ENCODE measurements at regions not wholly inside any gene's neighbourhood (a gene's known extent, or its start where the extent isn't known, plus 50 kb on each side); places are given as distances from the start of the nearest gene placed in this dataset.
"Not testable (repeated sequence)": the region's sequence is repeated elsewhere in the genome, so short reads cannot be mapped to it uniquely, and the experiment has no call there.

DNA sequence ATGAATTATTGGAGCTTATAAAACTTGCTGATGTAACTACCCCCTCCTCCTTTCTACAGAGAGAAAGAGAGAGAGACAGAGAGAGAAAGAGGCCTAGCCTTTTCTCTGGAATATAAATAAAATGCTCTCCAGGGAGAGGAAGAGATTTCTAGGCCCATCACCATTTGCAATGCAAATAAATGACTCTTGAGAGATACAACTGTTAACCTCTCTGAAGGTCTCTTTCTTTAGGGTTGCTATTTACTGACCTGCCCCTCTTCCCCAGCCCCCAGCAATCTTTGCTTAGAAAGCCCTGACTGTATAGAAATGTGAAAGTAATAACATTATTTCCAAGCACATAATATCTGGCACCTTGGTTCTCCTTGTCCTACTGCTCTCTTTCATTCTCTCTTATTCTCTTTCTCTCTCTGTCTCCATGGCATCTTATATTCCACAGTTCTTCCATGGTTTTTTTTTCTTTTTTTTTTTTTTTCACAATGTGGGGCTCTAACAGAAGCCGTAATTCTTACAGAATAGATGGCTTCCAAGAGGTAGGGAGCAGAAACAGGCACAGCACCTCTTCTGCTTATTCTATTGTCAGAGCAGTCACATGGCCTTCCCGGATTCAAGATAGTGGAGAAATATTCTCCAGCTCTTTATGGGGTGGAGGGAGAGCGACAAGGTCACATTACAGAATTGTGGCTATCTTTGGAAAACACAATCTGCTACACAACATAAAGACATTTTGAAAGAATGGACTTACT lies 1087.9 kb upstream of the NUDT12 start:
- no peak for DNase-seq

DNA sequence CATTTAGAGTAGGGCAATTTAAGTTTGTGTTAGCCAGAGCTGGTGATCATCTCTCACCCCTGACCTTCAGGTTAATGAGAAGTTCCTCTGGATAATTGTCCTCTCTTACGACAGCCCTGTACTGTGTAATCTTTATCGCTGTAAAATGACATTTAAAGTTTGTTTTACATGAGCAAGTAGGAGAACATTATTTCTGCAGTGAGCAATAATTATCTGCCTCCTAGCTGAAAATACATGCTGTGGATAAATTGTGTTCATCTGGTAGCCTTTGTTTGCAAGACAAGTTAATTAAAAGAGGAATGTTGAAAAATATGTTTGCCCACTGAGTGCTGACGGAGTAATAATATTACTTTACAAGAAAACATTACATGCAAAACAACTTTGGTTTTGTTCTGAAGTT lies 1083.8 kb upstream of the NUDT12 start:
- no peak for DNase-seq

- peak; percentile 6 for DNase-seq
Observed at GRCh38 chr5:104643320-104643719, 1080.7 kb upstream of the NUDT12 start.

- peak; percentile 56 for DNase-seq
Observed at GRCh38 chr5:104635227-104635626, 1072.6 kb upstream of the NUDT12 start.

DNA sequence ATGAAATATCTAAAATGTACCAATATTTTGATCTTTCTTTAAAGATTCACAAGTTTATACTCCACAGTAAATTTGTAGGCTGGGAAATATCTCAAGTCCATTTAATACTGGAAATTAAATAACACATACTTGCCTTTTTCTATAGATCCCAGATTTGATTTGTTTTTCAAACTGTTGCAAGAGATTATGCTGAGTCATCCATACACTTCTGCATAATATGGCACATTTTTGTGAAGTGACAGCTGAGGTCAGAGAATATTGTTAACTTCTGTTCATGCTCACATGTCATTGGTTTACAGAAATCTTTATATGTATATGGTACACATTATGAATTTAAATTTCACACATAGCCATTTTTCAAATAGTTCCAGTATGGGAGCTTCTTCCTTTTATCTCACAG lies 1066.3 kb upstream of the NUDT12 start:
- peak; percentile 63 for DNase-seq

GRCh38 chr5:104626122-104626521 lies 1063.5 kb upstream of the NUDT12 start:
- no peak for DNase-seq

DNA sequence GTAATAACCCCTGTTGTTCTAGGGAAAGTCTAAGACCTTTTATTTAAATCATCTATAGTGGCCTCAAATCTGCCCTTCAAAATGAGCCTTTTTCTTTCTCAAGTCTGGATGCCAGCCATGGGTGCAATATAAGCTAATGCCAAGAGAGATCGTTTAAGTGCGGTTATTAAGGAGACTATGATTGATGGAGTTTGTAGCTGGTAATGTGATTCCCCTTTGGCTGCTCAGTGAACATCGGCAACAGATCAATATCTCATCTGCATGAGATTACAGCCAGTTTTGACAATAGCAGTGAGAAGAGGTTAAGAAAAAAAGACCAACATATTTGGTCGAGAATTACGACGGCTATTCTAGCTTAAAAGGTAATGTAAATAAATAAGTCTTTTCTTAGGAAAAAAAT lies 1049.4 kb upstream of the NUDT12 start:
- DNase-seq, result no peak

DNA sequence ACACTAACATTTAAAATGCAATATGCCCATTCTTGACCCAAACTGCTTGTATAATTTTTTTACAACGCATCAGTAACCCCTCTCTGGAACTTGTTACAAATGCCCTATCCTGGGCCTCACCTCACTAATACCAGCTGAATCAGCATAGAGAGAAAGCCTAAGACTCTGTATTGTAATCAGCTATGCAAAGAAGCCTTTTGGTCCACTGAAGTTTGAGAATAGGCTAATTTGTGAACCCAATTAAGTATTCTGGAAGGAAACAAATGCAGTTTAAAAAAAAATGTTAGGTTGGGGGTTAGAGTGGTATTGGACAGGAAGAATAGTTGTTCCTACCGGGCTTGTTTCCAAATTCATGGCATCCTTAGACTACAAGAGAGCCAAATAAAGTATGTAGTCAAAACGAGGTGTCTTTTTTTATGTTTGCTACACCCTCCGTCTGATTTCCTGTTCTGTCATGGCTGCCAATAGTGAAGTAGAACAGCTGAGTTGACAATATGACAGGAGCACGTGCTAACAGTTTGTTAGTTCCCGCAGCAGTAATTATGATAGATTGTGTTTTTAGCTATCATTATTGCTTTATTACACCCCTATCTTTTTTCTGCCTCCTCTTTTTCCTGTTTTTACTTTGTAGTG lies 1048.7 kb upstream of the NUDT12 start:
- DNase-seq, result no peak

GRCh38 chr5:104606258-104606829 lies 1043.8 kb upstream of the NUDT12 start:
- no peak for DNase-seq

GRCh38 chr5:104599726-104600125 lies 1037.1 kb upstream of the NUDT12 start:
- DNase-seq, result no peak

- DNase-seq, result no peak
Observed at GRCh38 chr5:104598285-104598684, 1035.7 kb upstream of the NUDT12 start.

- DNase-seq, result no peak
Observed at GRCh38 chr5:104594850-104595249, 1032.3 kb upstream of the NUDT12 start.

GRCh38 chr5:104576677-104577076 lies 1014.1 kb upstream of the NUDT12 start:
- no peak for DNase-seq

DNA sequence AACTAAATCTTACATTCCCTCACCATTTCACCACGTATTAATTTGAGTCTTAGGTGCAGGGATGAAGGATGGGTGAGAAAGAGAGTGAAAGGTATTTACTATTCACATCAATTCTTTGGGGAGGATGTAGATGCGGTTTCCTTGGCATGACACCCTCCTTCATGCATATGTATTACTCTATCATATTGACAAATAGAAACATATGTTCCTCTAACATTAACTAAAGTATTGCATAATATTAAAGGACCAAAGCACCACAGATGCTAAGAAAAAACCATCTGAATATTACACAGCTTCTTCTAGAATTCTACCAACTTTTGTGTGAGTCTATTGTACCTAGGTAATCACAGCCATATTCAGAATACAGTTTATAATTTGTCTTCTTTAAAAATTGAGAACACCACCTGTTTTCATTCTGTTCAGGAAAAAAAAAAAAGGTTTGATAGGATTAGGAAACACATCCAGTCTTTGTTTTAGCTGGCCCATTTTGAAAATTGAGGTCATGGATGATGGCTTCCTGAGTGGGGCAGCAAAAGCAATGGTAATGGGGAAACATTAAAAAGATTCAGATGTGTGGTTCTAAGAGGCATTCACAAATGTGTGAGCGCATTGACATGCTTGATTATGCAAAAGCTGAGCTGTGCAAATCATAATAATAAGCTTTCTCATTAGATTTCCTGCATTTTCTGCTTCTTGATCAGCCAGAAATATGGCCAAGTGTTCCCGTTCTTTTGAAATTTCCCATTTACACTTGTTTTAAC lies 1011.5 kb upstream of the NUDT12 start:
- no peak for DNase-seq

GRCh38 chr5:104569621-104570020 lies 1007.0 kb upstream of the NUDT12 start:
- no peak for DNase-seq

DNA sequence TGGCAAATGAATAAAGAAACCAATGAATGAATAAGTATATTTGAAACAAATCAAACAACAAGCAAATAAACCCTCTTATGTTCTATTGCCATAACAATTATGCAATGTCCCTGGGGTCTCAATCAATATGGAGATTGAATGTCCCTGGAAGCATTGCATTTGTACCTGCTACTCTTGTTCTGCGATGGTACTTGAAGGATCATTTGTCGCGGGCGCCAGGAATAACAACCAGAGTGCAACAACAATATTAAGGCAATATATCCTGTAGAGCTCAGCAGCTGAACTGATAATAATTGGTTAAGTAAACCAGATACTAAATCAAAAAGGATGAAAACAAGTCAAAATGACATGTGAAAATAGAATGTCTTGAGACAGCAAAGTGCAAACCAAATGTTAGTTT lies 1001.9 kb upstream of the NUDT12 start:
- DNase-seq, result no peak

DNA sequence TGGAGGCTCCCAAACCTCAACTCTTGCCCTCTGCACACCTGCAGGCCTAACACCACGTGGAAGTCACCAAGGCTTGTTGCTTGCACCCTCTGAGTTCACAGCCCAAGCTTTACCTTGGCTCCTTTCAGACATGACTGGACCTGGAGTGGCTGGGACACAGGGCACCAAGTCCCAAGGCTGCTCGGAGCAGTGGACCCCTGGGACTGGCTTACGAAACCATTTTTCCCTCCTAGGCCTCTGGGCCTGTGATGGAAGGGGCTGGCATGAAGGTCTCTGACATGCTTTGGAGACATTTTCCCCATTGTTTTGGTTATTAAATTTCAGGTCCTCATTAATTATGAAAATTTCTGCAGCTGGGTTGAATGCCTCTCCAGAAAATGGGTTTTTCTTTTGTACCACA lies 994.4 kb upstream of the NUDT12 start:
- no peak for DNase-seq

DNA sequence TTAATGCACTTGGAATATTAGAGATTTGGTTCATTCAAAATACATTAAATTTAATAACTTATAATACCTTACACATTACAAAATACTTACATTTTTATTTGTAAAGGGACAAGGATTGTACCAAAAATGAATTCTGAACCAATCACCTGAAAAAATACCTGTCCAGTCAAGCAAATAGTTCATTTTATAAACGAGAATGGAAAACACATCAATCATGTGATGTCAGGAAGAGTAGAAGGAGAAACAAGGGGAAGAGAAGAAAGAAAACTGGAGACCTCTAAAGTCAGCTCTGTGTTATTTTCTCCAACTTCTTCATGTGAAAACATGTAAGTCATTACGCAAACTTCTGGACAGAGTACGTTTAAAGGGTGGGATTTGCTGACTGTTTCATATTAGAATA lies 989.0 kb upstream of the NUDT12 start:
- DNase-seq, result no peak

DNA sequence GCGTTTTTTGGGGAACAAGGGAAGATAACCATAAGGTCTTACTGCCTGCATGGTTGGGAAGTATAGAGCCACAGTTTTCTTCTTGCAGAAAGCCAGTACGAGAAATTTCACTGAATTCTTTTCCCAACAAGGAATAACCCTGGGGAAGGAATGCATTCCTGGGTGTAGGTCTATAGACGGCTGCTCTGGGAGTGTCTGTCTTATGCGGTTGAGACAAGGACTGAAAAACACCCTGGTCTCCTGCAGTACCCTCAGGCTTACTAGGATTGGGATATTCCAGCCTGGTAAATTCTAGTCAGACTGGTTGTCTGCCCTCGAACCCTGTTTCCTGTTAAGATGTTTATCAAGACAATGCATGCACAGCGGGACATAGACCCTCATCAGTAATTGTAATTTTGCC lies 984.3 kb upstream of the NUDT12 start:
- DNase-seq, result not testable (repeated sequence)

DNA sequence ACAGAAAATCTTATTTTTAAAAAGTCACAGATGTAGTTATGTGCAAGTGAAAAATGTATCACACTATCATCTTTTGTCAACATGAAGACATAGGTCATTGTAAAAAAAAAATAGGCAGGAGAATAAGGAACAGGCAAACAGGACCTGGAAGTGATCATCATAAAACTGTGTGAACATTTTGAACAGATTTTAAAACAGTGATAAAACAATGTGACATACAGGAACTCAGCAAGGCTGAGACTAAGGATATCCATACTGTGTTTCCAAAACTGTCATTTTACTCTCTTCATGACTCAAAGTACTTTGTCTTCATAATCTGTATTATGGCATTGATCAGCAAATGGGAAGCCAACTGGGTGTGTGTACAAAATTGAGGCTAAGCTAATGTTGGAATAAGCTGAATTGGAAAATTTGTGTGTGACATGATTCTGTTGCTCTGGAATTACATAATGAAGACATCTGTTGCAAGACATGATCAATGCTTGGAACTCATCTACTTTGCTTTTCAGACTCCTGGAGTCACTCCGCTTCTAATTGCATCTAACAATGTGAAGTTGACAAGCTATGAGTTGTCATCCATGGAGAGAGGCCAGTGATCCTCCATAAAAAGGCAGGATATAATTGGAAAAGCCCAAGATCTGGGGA lies 978.7 kb upstream of the NUDT12 start:
- no peak for DNase-seq

DNA sequence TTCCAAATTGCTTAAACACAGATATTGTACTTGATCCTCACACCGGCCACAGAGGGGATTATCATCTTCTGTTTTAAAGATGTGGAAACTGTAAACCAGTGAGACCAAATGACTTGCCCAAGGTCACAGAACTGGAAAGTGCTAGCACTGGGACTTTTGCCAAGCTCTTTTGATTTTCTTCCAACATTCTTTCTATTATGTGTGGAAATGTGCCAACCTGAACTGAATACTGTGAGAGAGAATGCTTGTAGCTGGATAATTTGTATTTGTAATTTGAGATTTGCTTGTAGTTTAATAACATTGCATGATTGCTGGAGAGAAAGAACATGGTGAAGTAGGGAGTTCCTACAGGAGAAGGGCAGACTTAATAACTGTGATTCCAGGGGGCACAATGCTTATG lies 977.9 kb upstream of the NUDT12 start:
- peak; percentile 52 for DNase-seq

GRCh38 chr5:104539618-104540350 lies 977.2 kb upstream of the NUDT12 start:
- DNase-seq, result no peak
